ENCODE measurements at regions not wholly inside any gene's neighbourhood (a gene's known extent, or its start where the extent isn't known, plus 50 kb on each side); places are given as distances from the start of the nearest gene placed in this dataset.

- TF ChIP-seq CTCF (IDR thresholded peaks at IDR 0.05; ENCODE audit: low read depth, low read length) = no peak
- TF ChIP-seq EZH2phosphoT487 (IDR thresholded peaks at IDR 0.05; ENCODE audit: low read depth) = no peak
Observed at GRCh38 chr2:43136011-43136799, 90.2 kb downstream of the ZFP36L2 start.
